ENCODE measurements at regions not wholly inside any gene's neighbourhood (a gene's known extent, or its start where the extent isn't known, plus 50 kb on each side); places are given as distances from the start of the nearest gene placed in this dataset.
"Not testable (repeated sequence)": the region's sequence is repeated elsewhere in the genome, so short reads cannot be mapped to it uniquely, and the experiment has no call there.

DNA sequence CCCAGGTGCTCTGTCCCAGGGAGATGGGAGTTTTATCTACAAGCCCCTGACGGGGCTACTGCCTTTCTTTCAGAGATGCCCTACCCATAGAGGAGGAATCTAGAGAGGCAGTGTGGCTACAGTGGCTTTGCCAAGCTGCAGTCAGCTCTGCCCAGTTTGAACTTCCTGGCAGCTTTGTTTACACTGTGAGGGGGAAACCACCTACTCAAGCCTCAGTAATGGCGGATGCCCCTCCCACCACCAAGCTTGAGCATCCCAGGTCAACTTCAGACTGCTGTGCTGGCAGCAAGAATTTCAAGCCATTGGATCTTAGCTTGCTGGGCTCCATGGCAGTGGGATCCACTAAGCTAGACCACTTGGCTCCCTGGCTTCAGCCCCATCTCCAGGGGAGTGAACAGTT lies 53.1 kb upstream of the TMEM252 start:
- DNase-seq (ENCODE audit: low read depth in 2 of 3, low spot score in 1 of 3) = not testable (repeated sequence)

- DNase-seq (ENCODE audit: low read depth in 2 of 3, low spot score in 1 of 3) = no peak
Measured at GRCh38 chr9:68595868-68596267, 55.2 kb upstream of the TMEM252 start.

DNA sequence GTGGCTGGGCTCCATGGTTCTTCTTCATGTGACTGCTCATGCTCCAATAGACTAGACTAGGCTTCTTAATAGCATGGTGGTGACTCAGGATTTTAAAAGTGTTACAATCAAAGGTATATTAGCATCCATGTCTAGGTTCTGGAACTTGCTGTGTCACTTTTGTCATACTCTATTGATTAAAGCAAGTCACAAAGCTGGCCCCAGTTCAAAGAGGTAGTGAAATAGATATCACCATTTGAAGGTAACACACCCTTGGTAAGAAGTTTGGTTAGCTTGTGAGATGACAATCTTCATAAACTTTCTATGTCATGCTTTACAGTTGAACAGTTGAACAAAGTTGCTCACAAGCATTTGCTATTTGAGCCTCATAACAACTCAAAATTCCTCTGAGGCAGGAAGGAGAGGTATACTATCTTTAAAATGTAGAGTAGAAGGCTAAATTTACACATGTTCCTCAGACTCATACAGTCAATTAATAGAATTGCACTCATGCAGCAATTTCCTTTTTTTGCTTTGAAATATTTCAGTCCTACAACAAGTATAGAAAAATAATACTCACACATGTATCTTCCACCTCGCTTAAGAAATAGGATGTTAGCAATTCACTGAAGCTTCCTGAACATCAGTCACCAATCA lies 56.8 kb upstream of the TMEM252 start:
- no peak for DNase-seq (ENCODE audit: low read depth in 2 of 3, low spot score in 1 of 3)

- DNase-seq (ENCODE audit: low read depth in 2 of 3, low spot score in 1 of 3) = no peak
Measured at GRCh38 chr9:68599826-68600225, 59.1 kb upstream of the TMEM252 start.

- DNase-seq (ENCODE audit: low read depth in 2 of 3, low spot score in 1 of 3) = no peak
Measured at GRCh38 chr9:68601081-68601480, 60.4 kb upstream of the TMEM252 start.

GRCh38 chr9:68603371-68603770 lies 62.7 kb upstream of the TMEM252 start:
- DNase-seq (ENCODE audit: low read depth in 2 of 3, low spot score in 1 of 3) = no peak

GRCh38 chr9:68608763-68609162 lies 68.1 kb upstream of the TMEM252 start:
- DNase-seq (ENCODE audit: low read depth in 2 of 3, low spot score in 1 of 3) = no peak

DNA sequence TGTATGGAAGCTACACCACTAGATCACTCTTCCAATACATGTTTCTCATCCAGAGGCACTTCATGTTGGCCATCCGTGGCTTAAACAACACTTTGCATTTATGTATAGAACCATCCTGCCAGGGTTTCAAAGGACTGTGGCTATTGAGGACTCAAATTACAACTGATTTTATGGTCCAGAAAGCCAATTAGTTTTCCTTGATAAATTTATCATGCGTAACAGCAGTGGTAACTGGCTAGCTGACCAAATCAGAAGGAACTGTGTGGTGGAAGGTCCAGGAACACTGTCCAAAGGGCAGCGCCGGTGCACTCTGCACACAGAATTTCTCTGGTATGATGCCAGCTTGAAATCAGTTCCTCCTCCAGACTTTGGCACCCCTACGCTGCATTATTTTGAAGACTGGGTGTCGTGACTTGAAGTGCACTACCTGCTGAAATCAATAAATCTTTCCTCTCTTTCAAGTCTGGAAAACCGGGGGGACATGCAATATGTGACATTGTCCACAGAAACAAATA lies 69.3 kb upstream of the TMEM252 start:
- DNase-seq (ENCODE audit: low read depth in 2 of 3, low spot score in 1 of 3) = no peak

- DNase-seq (ENCODE audit: low read depth in 2 of 3, low spot score in 1 of 3) = no peak
Measured at GRCh38 chr9:68614121-68614520, 73.4 kb upstream of the TMEM252 start.

DNA sequence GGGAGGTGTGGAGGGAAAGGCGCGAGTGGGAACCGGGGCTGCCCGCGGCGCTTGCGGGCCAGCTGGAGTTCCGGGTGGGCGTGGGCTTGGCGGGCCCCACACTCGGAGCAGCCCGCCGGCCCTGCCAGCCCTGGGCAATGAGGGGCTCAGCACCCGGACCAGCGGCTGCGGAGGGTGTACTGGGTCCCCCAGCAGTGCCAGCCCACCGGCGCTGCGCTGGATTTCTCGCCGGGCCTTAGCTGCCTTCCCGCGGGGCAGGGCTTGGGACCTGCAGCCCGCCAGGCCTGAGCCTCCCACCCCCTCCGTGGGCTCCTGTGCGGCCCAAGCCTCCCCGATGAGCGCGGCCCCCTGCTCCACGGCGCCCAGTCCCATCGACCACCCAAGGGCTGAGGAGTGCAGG lies 76.3 kb upstream of the TMEM252 start:
- not testable (repeated sequence) for DNase-seq (ENCODE audit: low read depth in 2 of 3, low spot score in 1 of 3)

GRCh38 chr9:68619072-68619471 lies 78.4 kb upstream of the TMEM252 start:
- DNase-seq (ENCODE audit: low read depth in 2 of 3, low spot score in 1 of 3) = no peak

DNA sequence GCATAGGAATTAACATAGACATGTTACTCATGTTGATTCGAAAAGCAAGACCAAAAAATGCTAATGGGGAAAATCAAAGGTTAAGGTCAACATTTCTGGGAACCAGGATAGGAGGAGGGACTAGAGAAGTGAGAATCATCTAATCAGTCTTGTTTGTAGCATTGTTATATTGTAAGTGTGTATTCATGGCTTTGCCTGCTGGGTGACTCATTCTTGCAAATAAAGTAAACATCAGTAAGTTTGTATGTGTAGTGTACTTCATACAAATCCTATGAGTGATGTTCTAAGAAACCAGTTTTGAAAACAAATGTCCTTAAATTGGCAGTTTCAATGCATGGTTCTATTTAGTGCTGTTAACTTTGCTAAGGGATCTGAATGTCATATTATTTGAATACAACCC lies 79.0 kb upstream of the TMEM252 start:
- no peak for DNase-seq (ENCODE audit: low read depth in 2 of 3, low spot score in 1 of 3)

DNA sequence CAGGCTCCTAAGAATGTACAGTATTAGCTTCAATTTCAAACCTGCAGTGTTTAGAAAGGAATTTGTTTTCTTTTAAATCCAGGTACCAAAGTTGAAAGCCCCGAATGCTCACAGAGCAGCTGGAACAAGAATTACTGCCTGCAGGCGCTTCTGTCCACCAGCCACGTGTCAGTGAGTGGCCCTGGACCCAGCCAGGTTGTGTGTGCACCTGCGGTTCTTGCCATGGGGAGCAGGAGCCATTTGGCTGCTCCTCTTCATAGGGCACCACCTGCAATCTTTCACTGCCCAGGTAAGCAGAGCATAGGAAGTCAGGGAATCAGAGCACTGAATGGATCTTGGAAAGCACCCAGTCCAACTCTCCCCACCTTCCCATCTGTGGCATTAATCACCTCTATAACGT lies 79.5 kb upstream of the PIP5K1B start:
- DNase-seq (ENCODE audit: low read depth in 2 of 3, low spot score in 1 of 3) = no peak

DNA sequence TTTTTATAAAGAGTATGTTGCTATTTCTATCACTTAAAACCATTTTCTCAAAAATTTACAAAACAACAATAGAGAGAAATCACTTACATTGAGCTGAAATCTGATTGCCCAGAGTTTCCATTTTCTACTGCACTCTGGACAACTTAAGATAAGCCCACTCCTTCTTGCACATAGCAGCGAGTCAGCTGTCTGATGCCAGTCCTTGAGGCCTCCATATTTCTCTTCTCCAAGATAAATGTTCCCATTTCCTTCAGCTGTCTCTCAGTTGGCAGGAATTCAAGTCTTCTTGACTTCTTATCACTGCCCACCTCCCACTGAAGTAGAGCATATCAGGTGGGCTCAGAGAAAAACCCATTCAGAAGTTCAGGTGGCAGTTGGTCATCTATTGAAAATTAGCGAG lies 78.5 kb upstream of the PIP5K1B start:
- DNase-seq (ENCODE audit: low read depth in 2 of 3, low spot score in 1 of 3) = no peak

DNA sequence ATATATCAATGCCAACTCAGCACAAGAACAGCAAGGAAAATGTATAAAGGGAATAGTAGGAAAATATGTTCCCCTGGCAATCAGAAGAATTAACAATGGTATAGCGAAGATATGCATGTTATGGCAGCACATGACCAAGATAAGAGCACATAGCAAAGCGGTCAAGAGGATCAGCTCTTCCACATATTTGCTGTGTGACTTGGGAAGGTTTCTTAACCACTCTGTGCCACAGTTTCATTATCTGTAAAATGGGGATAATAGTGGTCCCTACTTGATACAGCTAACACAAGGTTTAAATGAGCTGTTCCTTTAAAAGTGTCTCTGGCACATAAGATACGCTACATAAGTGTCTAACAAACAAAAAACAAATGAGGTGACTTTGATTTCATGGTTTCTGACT lies 77.9 kb upstream of the PIP5K1B start:
- no peak for DNase-seq (ENCODE audit: low read depth in 2 of 3, low spot score in 1 of 3)

DNA sequence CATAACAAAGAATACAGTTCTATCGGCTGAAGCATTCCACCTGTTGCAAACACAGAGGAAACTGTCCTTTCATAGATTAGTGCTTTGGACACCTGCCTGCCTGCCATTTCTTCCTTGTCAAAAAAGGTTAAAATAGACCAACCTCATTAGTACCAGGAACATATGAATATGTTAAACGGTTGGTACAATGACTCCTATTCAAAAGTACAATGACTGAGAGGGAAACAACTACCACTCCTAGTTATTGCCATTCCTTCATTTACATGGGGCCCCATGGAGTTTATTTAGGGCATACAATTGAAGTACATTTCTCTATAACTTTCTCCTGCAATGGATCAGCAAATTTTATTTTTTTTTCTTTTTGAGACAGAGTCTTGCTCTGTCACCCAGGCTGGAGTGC lies 77.4 kb upstream of the PIP5K1B start:
- no peak for DNase-seq (ENCODE audit: low read depth in 2 of 3, low spot score in 1 of 3)

GRCh38 chr9:68629042-68629441 lies 76.0 kb upstream of the PIP5K1B start:
- DNase-seq (ENCODE audit: low read depth in 2 of 3, low spot score in 1 of 3) = no peak

- DNase-seq (ENCODE audit: low read depth in 2 of 3, low spot score in 1 of 3) = no peak
Measured at GRCh38 chr9:68631811-68632210, 73.2 kb upstream of the PIP5K1B start.

GRCh38 chr9:68637020-68637419 lies 68.0 kb upstream of the PIP5K1B start:
- no peak for DNase-seq (ENCODE audit: low read depth in 2 of 3, low spot score in 1 of 3)

DNA sequence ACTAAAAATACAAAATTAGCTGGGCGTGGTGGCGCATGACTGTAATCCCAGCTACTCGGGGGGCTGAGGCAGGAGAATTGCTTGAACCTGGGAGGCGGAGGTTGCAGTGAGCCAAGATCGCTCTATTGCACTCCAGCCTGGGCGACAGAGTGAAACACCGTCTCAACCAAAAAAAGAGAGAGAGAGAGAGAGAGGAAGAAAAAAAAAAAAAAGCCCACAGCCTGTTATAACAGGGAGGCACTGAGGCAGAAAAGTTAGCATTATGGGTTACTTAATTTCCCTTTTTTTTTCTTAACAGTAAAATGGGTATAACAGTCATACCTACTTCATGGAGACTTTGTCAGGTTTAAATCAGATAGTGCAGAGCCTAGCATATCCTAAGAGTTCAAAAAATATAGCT lies 65.8 kb upstream of the PIP5K1B start:
- DNase-seq (ENCODE audit: low read depth in 2 of 3, low spot score in 1 of 3) = not testable (repeated sequence)

DNA sequence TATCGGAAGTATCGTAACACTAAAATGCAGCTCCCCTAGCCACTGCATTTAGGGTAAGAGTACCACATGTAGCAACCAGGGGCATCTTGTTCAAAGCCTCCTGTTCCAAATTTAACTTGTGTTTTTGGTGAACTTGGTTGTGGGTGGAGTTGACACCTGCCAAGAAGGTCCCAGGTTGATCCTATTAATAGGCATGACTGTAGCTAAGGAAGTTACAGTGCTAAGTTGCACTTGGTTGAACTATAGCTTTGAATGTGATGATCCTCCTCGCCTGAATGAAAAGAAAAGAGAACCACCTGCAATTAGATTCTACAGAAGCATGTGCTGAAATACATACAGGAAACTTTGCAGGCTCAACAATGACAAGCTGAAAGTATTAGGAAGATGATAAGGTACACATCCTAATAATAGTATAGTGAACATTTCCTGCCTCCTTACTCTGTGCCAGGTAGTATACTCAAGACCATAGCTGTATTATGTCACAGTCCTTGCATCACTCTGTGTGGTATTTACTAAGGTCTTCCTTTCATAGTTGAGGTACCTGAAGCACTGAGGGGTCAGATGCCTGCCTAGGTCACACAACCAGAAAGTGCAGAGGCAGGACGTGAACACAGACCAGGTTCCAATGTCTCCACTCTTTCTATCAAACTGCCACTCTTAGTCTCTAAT lies 64.5 kb upstream of the PIP5K1B start:
- DNase-seq (ENCODE audit: low read depth in 2 of 3, low spot score in 1 of 3) = no peak

GRCh38 chr9:68643901-68644809 lies 60.9 kb upstream of the PIP5K1B start:
- DNase-seq (ENCODE audit: low read depth in 2 of 3, low spot score in 1 of 3) = no peak

Data from stimulated activated CD4-positive, alpha-beta T cell treated with anti-CD3 and anti-CD28 coated beads, Interleukin-12 subunit alpha, Interleukin-12 subunit beta, amount 100 ng/mL, for 48 hours (primary cell).